Cardiac septum (tissue), 1 donor: ENCODE measurements at regions not wholly inside any gene's neighbourhood (a gene's known extent, or its start where the extent isn't known, plus 50 kb on each side); places are given as distances from the start of the nearest gene placed in this dataset.

Experiments
- DNase-seq: peaks from one replicate; pipeline ENCODE4 v3.0.0-alpha.2; 2020; ENCODE audit warnings: low spot score
- intact Hi-C: fragments of 100-400 bp; cut with DNase I; formaldehyde crosslinking; loops from one replicate; pipeline ENCODE4 v1.14.0; 2022
- donor health status: DM: no; HTN: no; CAD: no.

DNA sequence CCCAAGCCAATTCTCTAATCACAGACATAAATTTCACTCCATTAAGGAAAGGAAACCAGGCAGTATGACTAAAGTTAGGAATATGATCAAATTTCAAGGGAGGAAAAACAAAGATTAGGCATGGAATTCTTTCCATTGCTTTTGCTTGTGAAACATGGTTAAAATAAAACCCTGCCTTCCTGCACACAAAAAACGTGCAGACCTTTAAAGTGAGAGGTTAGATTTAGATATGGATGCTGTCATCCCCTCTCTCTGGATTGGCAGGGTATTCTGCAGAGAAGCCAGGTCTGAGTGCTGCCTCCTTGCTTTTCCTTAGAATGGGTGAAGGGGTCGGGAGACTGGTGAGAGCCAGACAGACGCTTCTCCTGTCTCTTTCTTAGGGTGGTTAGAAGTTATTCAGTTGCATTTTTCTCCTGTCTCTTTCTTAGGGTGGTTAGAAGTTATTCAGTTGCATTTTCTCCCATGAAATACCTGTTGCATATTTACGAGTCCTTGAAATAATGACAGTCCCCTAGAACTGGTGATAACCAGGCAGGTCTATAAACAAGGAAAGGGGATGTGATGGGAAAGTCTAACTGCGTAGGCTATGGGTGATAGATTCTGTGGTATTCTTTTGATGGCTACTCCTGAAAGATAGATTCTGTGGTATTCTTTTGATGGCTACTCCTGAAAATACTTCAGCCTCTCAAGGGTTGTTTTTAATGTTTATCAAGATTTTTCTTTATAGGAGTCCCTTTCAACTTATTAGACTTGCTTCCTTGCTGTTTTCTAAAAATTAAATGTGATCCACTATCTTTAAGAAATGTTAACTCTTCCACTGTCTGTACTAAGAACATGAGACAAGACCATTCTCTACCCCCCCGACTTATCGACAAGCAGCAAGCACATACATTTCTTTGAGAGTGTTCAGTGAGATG is 163.6 kb downstream of the SPRY1 start:
- intact Hi-C loops, result loop anchor here (5.0 to 10.0 kb wide), 5 partner anchors 95 to 552 kb away; no protein-coding TSS in a partner anchor
- no peak for DNase-seq

- no peak for DNase-seq
- intact Hi-C loops, result loop anchor here (5.0 to 10.0 kb wide), 3 partner anchors 93 to 551 kb away; no protein-coding TSS in a partner anchor
Observed at GRCh38 chr4:123561525-123561924, 164.9 kb downstream of the SPRY1 start.

GRCh38 chr4:123562994-123563750 is 166.6 kb downstream of the SPRY1 start:
- DNase-seq, result no peak
- intact Hi-C loops, result loop anchor here (5.0 to 10.0 kb wide), 3 partner anchors 92 to 549 kb away; no protein-coding TSS in a partner anchor

DNA sequence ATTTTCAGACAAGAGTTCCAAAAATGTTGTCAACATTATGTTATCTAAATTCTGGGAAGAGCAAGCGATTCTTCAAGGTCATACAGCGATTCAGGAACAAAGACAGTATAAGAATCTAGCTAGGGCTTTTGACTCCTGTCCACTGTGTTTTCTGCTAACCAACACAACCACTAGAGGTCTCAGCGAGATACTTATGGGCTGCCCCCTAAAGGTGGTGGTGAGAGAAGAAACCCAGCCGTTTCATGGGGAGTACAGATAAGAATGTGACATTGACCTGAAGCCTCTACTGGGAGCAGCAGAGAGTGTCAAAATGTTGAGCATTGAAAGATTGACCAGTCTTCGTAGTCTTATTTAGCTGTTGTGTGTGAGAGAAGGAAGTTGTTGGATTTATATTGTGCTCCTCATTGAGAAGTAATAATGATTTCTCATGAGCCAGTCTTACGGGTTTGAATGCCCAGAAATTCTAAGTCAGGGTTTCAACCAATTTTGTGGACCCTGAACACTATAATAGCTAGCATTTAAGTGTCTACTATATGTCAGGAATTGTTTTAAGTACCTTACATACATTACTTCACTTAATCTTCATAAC is 168.3 kb downstream of the SPRY1 start:
- intact Hi-C loops, result loop anchor here (5.0 to 10.0 kb wide), 3 partner anchors 90 to 547 kb away; no protein-coding TSS in a partner anchor
- no peak for DNase-seq

DNA sequence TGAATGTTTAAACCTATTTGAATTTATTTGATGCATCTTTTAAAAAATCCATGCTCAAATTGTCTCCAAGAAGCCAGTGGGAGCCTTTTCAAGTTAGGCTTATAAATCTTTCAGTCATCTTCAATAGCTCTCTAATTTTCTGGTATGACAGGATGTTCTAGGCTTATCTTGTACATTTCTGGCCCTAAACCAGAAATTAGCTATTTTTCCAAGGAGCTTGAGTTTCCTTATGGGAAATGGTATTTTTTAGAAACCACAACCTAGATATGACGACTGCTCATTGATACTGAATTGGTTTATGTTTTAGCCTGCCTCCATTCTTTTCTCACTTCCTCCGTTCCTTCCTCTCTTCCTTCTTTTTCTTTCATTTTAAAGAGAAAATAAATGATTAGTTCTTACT is 172.3 kb downstream of the SPRY1 start:
- no peak for DNase-seq
- intact Hi-C loops, result loop anchor here (10.0 kb wide), 2 partner anchors 86 to 444 kb away; no protein-coding TSS in a partner anchor

DNA sequence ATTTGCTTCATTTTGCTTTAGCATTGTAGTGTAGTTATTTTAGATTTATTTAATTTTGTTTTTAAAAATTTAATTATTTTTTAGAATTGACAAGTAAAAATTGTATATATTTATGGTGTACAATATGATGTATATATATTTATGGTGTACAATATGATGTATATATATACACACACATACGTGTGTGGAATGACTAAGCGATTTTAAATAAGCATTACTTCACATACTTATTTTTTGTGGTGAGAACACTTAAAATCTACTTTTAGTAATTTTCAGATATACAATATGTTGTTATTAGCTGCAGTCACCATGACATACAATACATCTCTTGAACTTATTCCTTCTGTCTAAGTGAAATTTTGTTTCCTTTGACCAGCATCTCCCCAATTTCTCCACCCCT is 172.9 kb downstream of the SPRY1 start:
- DNase-seq, result no peak
- intact Hi-C loops, result loop anchor here (10.0 kb wide), 2 partner anchors 85 to 445 kb away; no protein-coding TSS in a partner anchor

DNA sequence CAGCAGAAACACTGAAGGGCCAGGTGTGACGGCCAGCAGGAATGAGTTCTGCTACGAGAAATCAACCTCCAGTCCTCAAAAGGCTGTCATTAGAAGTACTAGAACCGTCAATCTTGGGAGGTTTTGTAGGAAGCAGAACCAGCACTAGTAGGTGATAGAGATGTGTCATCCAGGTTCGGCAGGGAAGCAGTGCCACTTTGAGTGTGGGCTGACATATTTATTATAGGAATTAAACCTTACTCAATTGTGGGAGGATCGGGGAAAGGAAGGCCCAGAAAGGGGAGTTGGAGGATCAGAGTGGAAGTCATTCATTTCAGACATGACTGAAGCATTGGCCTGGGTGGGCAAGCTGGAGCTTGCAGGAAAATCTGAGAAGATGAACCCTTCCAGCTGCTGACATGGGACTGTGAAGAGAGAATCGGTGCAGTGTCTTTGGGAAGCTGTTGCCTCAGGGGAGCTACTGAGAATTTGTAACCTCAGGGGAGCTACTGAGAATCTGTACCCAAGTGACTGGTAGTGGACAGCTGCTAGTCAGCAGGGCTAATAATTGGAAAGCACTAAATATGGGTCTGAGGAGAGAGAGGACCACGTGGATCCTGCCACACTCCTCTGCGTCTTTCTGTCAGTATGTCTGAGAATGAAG is 177.4 kb downstream of the SPRY1 start:
- intact Hi-C loops, result no loop called here
- no peak for DNase-seq

DNA sequence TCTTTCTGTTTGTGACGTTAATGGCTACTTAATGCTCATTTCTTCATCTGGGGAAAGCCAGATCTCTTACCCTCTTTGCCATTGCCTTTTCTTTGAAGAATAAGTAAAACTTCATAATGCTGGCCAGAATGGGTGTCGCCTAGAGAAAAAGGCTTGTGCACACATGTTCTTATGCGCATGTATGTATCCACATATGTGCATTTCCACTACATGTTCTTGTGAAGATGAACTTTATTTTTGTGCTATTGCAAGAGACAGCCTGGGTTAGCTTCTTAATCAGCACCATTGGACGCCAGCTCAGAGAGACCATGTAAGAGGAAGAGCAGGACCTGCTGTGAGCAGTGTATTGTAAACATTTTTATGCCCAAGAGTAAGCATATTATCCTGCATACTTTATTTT is 178.7 kb downstream of the SPRY1 start:
- intact Hi-C loops, result no loop called here
- DNase-seq, result no peak

DNA sequence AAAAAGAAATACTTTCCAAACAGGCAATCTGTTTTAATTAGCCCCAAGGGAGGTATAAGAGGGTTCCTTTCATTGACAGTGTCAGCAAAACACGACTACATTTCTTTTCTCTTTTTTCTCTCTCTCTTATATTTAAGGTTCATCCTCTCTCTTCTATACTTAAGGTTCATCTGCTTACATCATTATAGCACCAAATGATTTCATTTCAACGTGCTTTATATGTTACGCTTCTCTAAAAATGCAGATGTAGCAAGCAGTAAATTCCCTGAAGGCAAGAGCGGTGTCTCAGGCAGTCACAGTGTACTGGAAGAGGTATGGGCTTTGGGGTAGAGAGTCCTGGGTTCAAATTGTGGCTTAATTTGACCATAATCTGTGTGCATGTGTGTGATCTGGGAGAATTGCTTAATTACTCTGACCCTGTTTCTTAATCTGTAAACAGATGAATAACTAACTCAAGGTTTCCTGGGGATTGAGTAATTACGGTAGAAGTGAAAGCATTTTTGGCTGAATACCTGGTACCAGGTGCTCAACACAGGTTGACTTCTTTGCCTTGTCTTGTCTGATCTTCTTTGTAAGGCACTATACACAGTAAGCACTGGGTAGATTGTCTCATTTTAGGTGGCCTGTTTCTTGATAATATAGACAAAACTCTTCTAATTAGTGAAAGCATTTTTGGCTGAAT is 180.8 kb downstream of the SPRY1 start:
- intact Hi-C loops, result no loop called here

DNA sequence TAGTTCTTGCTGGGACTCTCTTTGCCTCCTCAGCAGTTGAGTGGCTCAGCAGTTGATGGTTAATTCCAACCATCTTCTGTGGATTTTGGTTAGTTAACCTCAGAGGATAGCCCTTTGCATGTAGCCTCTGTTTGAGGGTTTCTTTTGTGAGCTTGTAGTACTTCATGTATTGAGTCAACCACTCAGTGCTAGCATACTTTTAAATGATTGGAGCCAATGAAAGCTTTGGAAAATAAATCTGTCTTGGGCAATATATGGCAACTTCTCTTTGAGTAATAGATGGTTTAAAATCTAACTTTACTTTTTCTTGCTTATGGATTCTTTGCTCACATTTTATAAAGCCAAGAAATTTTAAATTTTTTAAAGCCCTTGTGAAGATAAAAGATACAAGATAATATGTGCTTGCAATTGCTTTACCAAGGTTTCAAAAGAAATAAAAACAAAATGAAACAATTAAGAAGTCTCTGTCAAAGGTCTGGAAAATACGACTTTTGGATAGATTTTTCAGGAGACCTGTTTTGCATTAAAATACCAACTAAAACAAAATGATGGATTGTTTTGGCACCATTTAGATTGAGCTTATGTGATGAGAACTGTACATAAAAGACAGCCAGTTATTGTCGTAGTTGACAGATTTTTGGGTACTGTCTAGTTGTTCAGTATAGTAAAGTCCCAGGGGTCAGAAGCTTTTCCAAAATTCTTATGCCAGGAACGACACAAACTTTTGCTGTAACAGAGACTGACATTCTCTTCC is 181.9 kb downstream of the SPRY1 start:
- intact Hi-C loops, result no loop called here
- DNase-seq, result no peak

More for the DNA sequence above, 180.8 kb downstream of the SPRY1 start:
- DNase-seq, result no peak

DNA sequence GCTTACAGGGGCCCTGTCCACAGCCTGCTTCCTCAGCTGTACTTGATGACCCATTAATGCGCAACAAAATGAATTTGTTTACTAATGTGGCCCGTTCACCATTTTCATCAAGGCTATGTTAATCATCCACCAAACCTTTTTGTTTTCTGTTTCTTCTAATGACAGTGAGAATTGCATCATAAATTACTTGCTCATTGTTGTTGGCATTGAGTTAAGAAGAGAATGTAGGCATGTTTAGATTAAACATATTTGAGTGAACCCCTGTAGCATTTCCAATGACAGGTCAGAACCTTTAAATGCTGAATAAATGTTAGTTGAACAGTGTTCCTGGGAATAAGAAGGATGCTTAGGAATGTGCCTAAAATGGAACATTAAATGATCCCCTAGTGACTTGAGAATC is 183.4 kb downstream of the SPRY1 start:
- intact Hi-C loops, result no loop called here
- DNase-seq, result no peak

DNA sequence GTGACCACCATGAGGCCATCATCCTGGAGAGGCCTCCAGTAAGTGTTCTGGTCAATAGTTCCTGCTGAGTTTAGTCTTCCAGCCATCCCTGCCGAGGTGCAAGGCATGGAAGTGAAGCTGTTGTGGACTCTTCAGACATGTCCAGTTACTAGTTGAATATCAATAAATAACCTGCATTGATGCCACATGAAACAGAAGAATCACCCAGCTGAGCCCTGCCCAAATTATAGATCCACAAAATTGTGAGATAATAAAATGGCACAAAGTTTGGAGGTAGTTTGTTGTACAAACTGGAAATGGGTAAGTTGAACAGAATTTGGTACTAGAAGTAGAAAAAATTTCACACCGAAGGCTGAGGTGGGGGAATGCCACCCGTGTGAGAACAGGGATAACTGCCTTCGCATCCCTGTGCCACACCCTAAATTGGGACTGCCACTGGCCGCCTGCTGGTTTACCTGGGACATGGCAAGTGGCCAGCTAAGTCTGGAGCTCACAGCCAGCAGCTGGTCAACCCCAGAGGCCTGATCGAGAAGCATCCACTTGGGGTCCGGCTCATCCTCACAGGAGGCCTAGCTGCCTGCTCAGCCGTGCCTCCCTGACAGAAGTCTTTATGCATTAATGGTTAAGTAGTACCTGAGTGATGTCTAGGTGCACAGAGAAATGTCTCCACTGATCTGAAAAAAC is 184.5 kb downstream of the SPRY1 start:
- intact Hi-C loops, result no loop called here
- DNase-seq, result no peak

DNA sequence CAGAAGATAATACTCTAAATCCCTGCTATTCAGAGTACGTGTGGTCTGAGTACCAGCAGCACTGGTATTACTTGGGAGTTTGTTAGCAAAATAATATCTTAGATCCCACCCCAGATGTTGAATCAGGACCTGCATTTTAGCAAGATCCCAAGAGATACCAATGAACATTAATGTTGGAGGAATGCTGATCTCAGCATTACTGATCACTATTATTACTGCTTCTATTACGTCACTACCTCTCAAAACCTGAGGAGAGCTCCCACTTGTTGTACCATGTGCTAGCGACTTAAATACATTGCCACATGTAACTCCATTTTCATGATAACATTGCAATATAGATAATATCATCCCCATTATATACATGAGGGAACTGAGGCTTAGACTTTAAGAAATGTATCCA is 185.2 kb downstream of the SPRY1 start:
- no peak for DNase-seq
- intact Hi-C loops, result no loop called here

- intact Hi-C loops, result no loop called here
- DNase-seq, result no peak
Observed at GRCh38 chr4:123583043-123583442, 186.4 kb downstream of the SPRY1 start.

GRCh38 chr4:123585111-123585510 is 188.5 kb downstream of the SPRY1 start:
- intact Hi-C loops, result no loop called here
- DNase-seq, result no peak

DNA sequence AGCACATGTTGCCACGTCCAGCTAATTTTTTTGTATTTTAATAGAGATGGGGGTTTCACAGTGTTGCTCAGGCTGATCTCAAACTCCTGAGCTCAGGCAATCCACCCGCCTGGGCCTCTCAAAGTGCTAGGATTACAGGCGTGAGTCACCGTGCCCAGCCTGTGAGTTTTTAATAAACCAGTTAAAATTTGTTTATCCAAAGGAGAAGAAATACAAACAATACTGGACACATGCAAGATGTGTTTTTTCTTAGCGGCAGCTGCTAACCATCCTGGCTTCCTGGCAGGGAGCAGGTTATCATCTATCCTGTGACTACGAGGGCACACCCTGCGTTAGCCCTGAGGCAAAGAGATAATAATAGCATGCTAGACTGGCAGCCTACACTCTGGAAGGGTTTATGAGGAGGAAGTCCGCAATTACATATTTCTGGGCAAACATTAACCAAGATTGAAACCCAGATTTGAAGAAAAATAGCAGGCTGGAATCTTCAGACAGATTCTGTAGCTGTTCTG is 191.4 kb downstream of the SPRY1 start:
- intact Hi-C loops, result no loop called here
- no peak for DNase-seq

GRCh38 chr4:123588631-123589241 is 192.1 kb downstream of the SPRY1 start:
- DNase-seq, result no peak
- intact Hi-C loops, result no loop called here
